GM12873 (cell line): ENCODE measurements at regions not wholly inside any gene's neighbourhood (a gene's known extent, or its start where the extent isn't known, plus 50 kb on each side); places are given as distances from the start of the nearest gene placed in this dataset.

ENCODE experiments used
- CTCF ChIP-seq: IDR thresholded peaks from 2 replicates; pipeline ENCODE4 v1.5.1; 2012; ENCODE audit warnings: low read depth, mild to moderate bottlenecking, moderate library complexity, low read length, control low read depth; ENCODE audit not compliant: insufficient read depth; ENCODE audit errors: missing control alignments

GRCh38 chr10:8455181-8455580, 400.7 kb downstream of the GATA3 start:
- TF ChIP-seq CTCF = no peak

DNA sequence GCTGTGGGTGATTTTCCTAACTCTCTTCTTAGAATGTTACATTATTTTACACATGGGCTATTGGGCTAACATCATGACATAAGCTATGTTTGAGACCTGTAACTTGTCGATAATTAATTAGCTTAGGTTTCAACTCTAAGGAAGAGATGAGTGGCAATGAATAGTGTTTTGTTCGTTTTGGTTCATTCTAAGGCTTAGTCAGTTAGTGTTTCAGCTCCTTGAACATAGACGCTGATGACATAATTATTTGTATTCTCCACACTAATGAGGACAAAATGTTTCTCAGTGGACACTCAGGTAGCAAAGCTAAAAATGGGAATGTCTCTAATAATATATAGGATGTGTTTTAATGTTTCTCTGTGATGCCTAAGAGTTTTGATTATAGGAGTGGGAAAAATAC, 401.9 kb downstream of the GATA3 start:
- no peak for TF ChIP-seq CTCF

DNA sequence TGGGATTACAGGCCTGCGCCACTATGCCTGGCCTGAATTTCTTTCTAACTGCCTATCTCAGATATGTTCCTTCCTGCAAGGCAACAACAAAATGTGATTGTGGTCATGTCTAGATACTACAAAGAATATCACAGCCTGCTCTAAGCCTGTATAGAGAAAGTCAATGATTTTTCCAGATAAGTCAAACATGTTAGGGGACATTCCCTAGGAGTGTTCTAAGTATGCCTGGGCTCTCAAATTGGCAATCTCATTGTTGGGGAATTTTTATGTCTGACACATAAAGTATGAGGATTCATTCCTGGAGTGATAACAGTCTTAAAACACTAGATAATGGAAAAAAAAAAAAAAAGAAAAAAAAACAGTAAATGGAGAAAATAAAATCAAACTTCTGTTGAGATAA, 406.1 kb downstream of the GATA3 start:
- no peak for TF ChIP-seq CTCF

GRCh38 chr10:8462565-8462964, 408.1 kb downstream of the GATA3 start:
- TF ChIP-seq CTCF = no peak

DNA sequence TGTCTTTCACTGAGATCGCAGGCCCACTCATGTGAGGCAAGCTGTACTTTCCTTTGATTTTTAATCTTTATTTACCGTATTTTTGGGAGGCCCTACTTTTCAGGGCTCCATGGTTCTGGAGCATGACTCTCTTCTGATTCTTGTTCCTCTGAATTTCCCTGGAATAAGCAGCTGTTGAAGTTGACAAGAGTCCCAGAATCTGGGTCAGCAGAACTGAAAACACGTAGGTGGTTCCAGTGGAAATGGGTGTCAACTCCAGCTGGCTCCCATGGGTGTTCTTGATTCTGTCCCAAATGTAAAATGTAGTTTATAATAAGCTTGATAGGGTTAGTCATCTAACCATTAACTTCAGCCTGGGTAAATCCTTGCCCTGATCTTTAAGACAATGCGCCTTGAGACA, 409.4 kb downstream of the GATA3 start:
- no peak for TF ChIP-seq CTCF

DNA sequence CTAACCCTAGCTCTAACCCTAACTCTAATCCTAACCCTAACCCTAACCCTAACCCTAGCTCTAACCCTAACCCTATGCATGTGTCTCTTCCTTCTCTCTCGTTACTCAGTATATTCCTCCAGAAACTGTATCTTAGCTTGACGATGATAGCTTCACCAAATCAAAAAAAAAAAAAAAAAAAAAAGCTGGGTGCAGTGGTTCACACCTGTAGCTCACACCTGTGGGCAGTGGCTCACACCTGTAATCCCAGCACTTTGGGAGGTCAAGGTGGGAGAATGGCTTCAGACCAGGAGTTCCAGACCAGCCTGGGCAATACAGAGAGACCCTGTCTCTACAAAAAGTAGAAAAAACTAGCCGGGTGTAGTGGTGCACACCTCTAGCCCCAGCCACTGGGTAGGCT, 414.0 kb downstream of the GATA3 start:
- no peak for TF ChIP-seq CTCF

- no peak for TF ChIP-seq CTCF
Measured at GRCh38 chr10:8473205-8473604, 418.7 kb downstream of the GATA3 start.

GRCh38 chr10:8477300-8477699, 422.8 kb downstream of the GATA3 start:
- TF ChIP-seq CTCF = no peak
